ENCODE measurements at regions not wholly inside any gene's neighbourhood (a gene's known extent, or its start where the extent isn't known, plus 50 kb on each side); places are given as distances from the start of the nearest gene placed in this dataset.

DNA sequence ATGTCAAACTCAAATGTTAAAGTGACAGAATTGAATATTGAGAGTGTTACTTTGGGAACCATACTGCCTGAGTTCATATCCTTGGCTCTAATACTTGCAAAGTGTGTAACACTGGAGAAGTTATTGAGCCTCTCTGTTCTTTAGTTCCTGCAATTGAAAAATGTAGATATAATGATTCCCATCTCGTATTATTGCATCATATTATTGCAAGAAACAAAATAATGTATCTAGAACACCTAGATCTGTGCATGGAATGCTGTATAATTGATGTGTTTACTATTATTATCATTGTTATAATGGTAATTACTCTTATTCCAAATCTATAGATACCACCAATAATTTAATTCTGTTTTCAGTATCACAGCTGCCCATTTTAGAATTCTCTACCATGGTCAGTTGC is 310.3 kb downstream of the GABRG2 start:
- Histone ChIP-seq H2AFZ (ENCODE audit: low read length) (no peak overlapping the region), H3K4me1 (ENCODE audit: control insufficient read depth, extremely low read depth, insufficient read depth, low read length) (no peaks in the 10 kb centered on the region), H3K4me2 (ENCODE audit: extremely low read depth, insufficient read depth, low read length) (no peak overlapping the region), H3K9me3 (ENCODE audit: control insufficient read depth, insufficient read depth, low read depth, low read length) (no peaks in the 10 kb centered on the region), H3K27me3 (ENCODE audit: control insufficient read depth, insufficient read depth, low read length) (no peaks in the 10 kb centered on the region), H4K20me1 (ENCODE audit: control insufficient read depth, extremely low read depth, insufficient read depth, low read length) (no peaks in the 10 kb centered on the region), H3K27ac (ENCODE audit: insufficient read depth, low read length) (no peak overlapping the region), H3K4me3 (replicated peaks in 1 of 4; ENCODE audit: control extremely low read depth in 1 of 4, insufficient read depth in 1 of 4, low read depth in 3 of 4, low read length in 4 of 4) (no peak overlapping the region), H3K36me3 (ENCODE audit: control insufficient read depth, insufficient read depth, low read length) (no peaks in the 10 kb centered on the region), H3K9ac (ENCODE audit: insufficient read depth, low read length) (no peak overlapping the region), H3K79me2 (ENCODE audit: control insufficient read depth, insufficient read depth, low read length) (no peaks in the 10 kb centered on the region)
- no peak for DNase-seq (ENCODE audit: low read depth in 2 of 2)
- TF ChIP-seq EZH2 (IDR thresholded peaks at IDR 0.05; ENCODE audit: low read length, missing control alignments) = no peak
- TF ChIP-seq, protein P1, sequence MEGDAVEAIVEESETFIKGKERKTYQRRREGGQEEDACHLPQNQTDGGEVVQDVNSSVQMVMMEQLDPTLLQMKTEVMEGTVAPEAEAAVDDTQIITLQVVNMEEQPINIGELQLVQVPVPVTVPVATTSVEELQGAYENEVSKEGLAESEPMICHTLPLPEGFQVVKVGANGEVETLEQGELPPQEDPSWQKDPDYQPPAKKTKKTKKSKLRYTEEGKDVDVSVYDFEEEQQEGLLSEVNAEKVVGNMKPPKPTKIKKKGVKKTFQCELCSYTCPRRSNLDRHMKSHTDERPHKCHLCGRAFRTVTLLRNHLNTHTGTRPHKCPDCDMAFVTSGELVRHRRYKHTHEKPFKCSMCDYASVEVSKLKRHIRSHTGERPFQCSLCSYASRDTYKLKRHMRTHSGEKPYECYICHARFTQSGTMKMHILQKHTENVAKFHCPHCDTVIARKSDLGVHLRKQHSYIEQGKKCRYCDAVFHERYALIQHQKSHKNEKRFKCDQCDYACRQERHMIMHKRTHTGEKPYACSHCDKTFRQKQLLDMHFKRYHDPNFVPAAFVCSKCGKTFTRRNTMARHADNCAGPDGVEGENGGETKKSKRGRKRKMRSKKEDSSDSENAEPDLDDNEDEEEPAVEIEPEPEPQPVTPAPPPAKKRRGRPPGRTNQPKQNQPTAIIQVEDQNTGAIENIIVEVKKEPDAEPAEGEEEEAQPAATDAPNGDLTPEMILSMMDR (conservative IDR thresholded peaks at IDR 0.05 in 1 of 2, IDR thresholded peaks at IDR 0.05 in 1 of 2; ENCODE audit: low read depth in 1 of 2, low read length in 2 of 2) = no peak

DNA sequence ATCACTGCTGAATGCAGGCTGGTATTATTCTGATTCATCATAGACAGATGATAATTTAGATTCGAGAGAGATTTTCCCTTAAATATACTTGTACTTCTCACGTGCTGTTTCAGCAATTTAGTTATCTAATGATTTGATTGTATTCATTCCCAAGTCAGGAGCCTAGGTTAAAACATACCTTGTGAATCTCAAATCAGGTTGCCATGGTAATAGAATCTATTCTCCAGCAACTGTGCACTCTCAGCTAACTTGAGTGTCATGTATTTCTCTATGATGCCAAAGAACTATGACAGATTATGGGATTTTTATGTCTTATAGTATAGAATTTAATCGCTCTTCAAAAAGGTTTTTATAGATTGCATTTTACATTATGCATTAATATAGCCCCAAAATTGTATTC is 315.3 kb downstream of the GABRG2 start:
- no peak for DNase-seq (ENCODE audit: low read depth in 2 of 2)
- H3K36me3 ChIP-seq (ENCODE audit: control insufficient read depth, insufficient read depth, low read length) = no peaks in the 10 kb centered on the region
- H3K4me1 ChIP-seq (ENCODE audit: control insufficient read depth, extremely low read depth, insufficient read depth, low read length) = no peaks in the 10 kb centered on the region
- TF ChIP-seq EZH2 (IDR thresholded peaks at IDR 0.05; ENCODE audit: low read length, missing control alignments) = no peak
- TF ChIP-seq, protein P1 (conservative IDR thresholded peaks at IDR 0.05 in 1 of 2, IDR thresholded peaks at IDR 0.05 in 1 of 2; ENCODE audit: low read depth in 1 of 2, low read length in 2 of 2) = no peak
- H3K4me3 ChIP-seq (replicated peaks in 1 of 4; ENCODE audit: control extremely low read depth in 1 of 4, insufficient read depth in 1 of 4, low read depth in 3 of 4, low read length in 4 of 4) = no peak overlapping the region
- H3K9ac ChIP-seq (ENCODE audit: insufficient read depth, low read length) = no peak overlapping the region
- no peaks in the 10 kb centered on the region for H3K9me3 ChIP-seq (ENCODE audit: control insufficient read depth, insufficient read depth, low read depth, low read length)
- no peaks in the 10 kb centered on the region for H4K20me1 ChIP-seq (ENCODE audit: control insufficient read depth, extremely low read depth, insufficient read depth, low read length)
- H3K79me2 ChIP-seq (ENCODE audit: control insufficient read depth, insufficient read depth, low read length) = no peaks in the 10 kb centered on the region
- no peaks in the 10 kb centered on the region for H3K27me3 ChIP-seq (ENCODE audit: control insufficient read depth, insufficient read depth, low read length)
- H3K27ac ChIP-seq (ENCODE audit: insufficient read depth, low read length) = no peak overlapping the region
- H2AFZ ChIP-seq (ENCODE audit: low read length) = no peak overlapping the region
- H3K4me2 ChIP-seq (ENCODE audit: extremely low read depth, insufficient read depth, low read length) = no peak overlapping the region

DNA sequence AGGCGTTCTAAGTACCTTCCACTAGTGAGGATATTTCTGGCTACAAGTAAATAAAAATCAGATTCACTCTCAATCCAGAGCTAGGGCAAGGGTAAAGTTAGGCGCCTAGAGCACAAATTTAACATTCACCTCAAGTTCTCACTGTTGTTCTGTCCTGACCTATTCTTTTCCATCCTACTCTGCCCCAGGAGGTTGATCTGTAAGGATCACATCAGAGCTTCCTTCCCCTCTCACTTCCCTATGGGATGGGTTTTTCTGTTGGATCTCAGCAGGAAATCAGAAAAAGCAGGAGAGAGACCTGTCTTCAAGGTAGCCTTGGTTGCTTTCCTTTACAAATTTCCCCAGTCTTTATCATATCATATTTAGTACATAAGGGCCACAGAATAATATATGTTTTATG is 316.7 kb downstream of the GABRG2 start:
- Histone ChIP-seq H3K9me3 (ENCODE audit: control insufficient read depth, insufficient read depth, low read depth, low read length) (no peaks in the 10 kb centered on the region), H2AFZ (ENCODE audit: low read length) (no peak overlapping the region), H3K79me2 (ENCODE audit: control insufficient read depth, insufficient read depth, low read length) (no peaks in the 10 kb centered on the region), H4K20me1 (ENCODE audit: control insufficient read depth, extremely low read depth, insufficient read depth, low read length) (no peaks in the 10 kb centered on the region), H3K27ac (ENCODE audit: insufficient read depth, low read length) (no peak overlapping the region), H3K4me3 (replicated peaks in 1 of 4; ENCODE audit: control extremely low read depth in 1 of 4, insufficient read depth in 1 of 4, low read depth in 3 of 4, low read length in 4 of 4) (no peak overlapping the region), H3K9ac (ENCODE audit: insufficient read depth, low read length) (no peak overlapping the region), H3K4me1 (ENCODE audit: control insufficient read depth, extremely low read depth, insufficient read depth, low read length) (no peaks in the 10 kb centered on the region), H3K27me3 (ENCODE audit: control insufficient read depth, insufficient read depth, low read length) (no peaks in the 10 kb centered on the region), H3K36me3 (ENCODE audit: control insufficient read depth, insufficient read depth, low read length) (no peaks in the 10 kb centered on the region), H3K4me2 (ENCODE audit: extremely low read depth, insufficient read depth, low read length) (no peak overlapping the region)
- no peak for TF ChIP-seq EZH2 (IDR thresholded peaks at IDR 0.05; ENCODE audit: low read length, missing control alignments)
- TF ChIP-seq, protein P1 (conservative IDR thresholded peaks at IDR 0.05 in 1 of 2, IDR thresholded peaks at IDR 0.05 in 1 of 2; ENCODE audit: low read depth in 1 of 2, low read length in 2 of 2) = no peak
- DNase-seq (ENCODE audit: low read depth in 2 of 2) = no peak
